Vagina (tissue), 2 donors: ENCODE measurements at regions not wholly inside any gene's neighbourhood (a gene's known extent, or its start where the extent isn't known, plus 50 kb on each side); places are given as distances from the start of the nearest gene placed in this dataset.

ENCODE experiments used
- CTCF ChIP-seq, 3 experiments: fragments of 450-650 bp in 2 of 3; fragments of 200-600 bp in 1 of 3; sonication (generic) in 1 of 3; IDR thresholded peaks; one replicate each; pipeline ENCODE4 v1.5.1; 2017 to 2019; ENCODE audit warnings: antibody characterized with exemption in 3 of 3, mild to moderate bottlenecking in 2 of 3, moderate library complexity in 2 of 3
- POLR2AphosphoS5 ChIP-seq, 2 donors: sonication (generic); formaldehyde crosslinking; IDR thresholded peaks; one replicate each; pipeline ENCODE4 v1.9.0; 2017; ENCODE audit warnings: antibody characterized with exemption in 2 of 2, mild to moderate bottlenecking in 2 of 2, low read depth in 1 of 2; ENCODE audit not compliant: insufficient read depth in 1 of 2

DNA sequence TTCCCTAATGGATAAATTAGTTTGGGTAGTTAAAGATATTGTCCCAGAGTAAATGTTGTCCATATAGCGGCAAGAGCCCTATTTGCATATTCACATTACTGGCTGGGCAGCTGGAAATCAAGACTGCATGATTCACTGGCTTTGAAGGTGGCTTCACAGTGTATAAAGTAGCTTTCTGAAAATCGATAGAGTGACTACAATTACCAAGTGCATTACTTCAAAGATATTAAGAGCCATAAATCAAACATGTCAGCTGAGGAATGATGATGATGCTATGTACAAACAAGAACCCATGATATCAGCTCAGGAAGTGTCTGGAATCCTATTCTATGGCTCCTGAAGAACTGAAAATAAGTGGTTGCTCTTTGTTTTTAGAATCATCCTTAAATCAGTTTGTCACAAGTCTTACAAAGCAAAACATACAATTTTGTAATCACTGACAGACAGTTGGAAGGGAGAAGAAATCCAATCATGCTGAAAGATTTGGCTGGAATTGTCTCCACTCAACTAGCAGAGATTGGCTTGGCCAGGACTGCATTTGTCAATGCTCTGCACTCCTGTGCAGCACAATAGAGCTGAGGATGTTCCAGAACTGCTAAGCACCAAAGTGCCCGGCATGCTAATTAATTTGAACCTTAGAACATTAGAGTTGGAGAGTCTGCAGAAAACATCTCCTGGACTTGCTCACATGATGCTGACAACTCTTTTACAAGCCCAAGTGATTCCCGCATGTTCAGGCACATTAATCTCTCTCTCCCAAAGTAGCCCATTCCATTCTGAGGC lies 77.9 kb upstream of the B3GAT2 start:
- no peak for TF ChIP-seq CTCF (IDR thresholded peaks at IDR 0.05)
- TF ChIP-seq POLR2AphosphoS5 (IDR thresholded peaks at IDR 0.05; ENCODE audit: insufficient read depth in 1 of 2, low read depth in 1 of 2) = no peak
